H9 (cell line): ENCODE measurements at regions not wholly inside any gene's neighbourhood (a gene's known extent, or its start where the extent isn't known, plus 50 kb on each side); places are given as distances from the start of the nearest gene placed in this dataset.

Source experiments
- DNase-seq: peaks from one replicate; pipeline ENCODE4 v3.0.0-alpha.2; 2017
- H2AFZ ChIP-seq: one replicate; pipeline ENCODE4 v1.6.1; 2013; ENCODE audit warnings: mild to moderate bottlenecking, low read length, control low read depth, moderate library complexity
- H2AK5ac ChIP-seq: 2 replicates; pipeline ENCODE4 v1.6.1; 2013; ENCODE audit warnings: low read length, control low read depth, mixed read lengths; ENCODE audit not compliant: insufficient read length
- H2BK120ac ChIP-seq: one replicate; pipeline ENCODE4 v1.6.1; 2013; ENCODE audit warnings: low read depth, mild to moderate bottlenecking, low read length, control low read depth, inconsistent platforms; ENCODE audit not compliant: poor library complexity, severe bottlenecking
- H2BK12ac ChIP-seq: 2 replicates; pipeline ENCODE4 v1.6.1; 2013; ENCODE audit warnings: low read length, control low read depth, mixed read lengths, low read depth; ENCODE audit not compliant: insufficient read length
- H2BK15ac ChIP-seq: 2 replicates; pipeline ENCODE4 v1.6.1; 2013; ENCODE audit warnings: low read depth, low read length, control low read depth
- H2BK20ac ChIP-seq: one replicate; pipeline ENCODE4 v1.6.1; 2013; ENCODE audit warnings: low read depth, mild to moderate bottlenecking, low read length, control low read depth, inconsistent platforms; ENCODE audit not compliant: poor library complexity, severe bottlenecking
- H2BK5ac ChIP-seq: 2 replicates; pipeline ENCODE4 v1.6.1; 2013; ENCODE audit warnings: low read length, control low read depth, mixed read lengths; ENCODE audit not compliant: insufficient read length
- H3K14ac ChIP-seq: 2 replicates; pipeline ENCODE4 v1.6.1; 2013; ENCODE audit warnings: low read length, control low read depth; ENCODE audit not compliant: insufficient read depth
- H3K18ac ChIP-seq: 2 replicates; pipeline ENCODE4 v1.6.1; 2013; ENCODE audit warnings: low read depth, mild to moderate bottlenecking, mixed read lengths, low read length, control low read depth; ENCODE audit not compliant: insufficient read length
- H3K23ac ChIP-seq: 2 replicates; pipeline ENCODE4 v1.6.1; 2013; ENCODE audit warnings: low read length, control low read depth, mixed read lengths, low read depth; ENCODE audit not compliant: insufficient read length
- H3K23me2 ChIP-seq: 2 replicates; pipeline ENCODE4 v1.6.1; 2013; ENCODE audit warnings: low read depth, mild to moderate bottlenecking, mixed read lengths, low read length, control low read depth; ENCODE audit not compliant: insufficient read length, poor library complexity, severe bottlenecking
- H3K27ac ChIP-seq: 2 replicates; pipeline ENCODE4 v1.5.1; 2013; ENCODE audit warnings: low read length, control low read depth, mixed read lengths, low read depth; ENCODE audit not compliant: insufficient read length
- H3K27me3 ChIP-seq: 2 replicates; pipeline ENCODE4 v1.6.1; 2013; ENCODE audit warnings: low read length, control low read depth, inconsistent platforms; ENCODE audit not compliant: insufficient read depth
- H3K4ac ChIP-seq: 2 replicates; pipeline ENCODE4 v1.6.1; 2013; ENCODE audit warnings: low read depth, mild to moderate bottlenecking, control low read depth, inconsistent platforms, low read length, moderate library complexity
- H3K4me1 ChIP-seq: 2 replicates; pipeline ENCODE4 v1.6.1; 2013; ENCODE audit warnings: low read length, control low read depth, inconsistent platforms; ENCODE audit not compliant: insufficient read depth
- H3K4me2 ChIP-seq: 2 replicates; pipeline ENCODE4 v1.6.1; 2013; ENCODE audit warnings: low read length, control low read depth, mixed read lengths; ENCODE audit not compliant: insufficient read length, insufficient read depth
- H3K56ac ChIP-seq: 2 replicates; pipeline ENCODE4 v1.6.1; 2013; ENCODE audit warnings: low read depth, mild to moderate bottlenecking, mixed read lengths, low read length, control low read depth; ENCODE audit not compliant: insufficient read length
- H3K79me1 ChIP-seq: 2 replicates; pipeline ENCODE4 v1.6.1; 2013; ENCODE audit warnings: low read depth, mild to moderate bottlenecking, moderate library complexity, low read length, control low read depth, inconsistent platforms; ENCODE audit not compliant: insufficient read depth, poor library complexity, severe bottlenecking
- H3K79me2 ChIP-seq: 2 replicates; pipeline ENCODE4 v1.6.1; 2013; ENCODE audit warnings: low read length, control low read depth, inconsistent platforms; ENCODE audit not compliant: insufficient read depth
- H3K9ac ChIP-seq: 2 replicates; pipeline ENCODE4 v1.6.1; 2013; ENCODE audit warnings: low read length, control low read depth, mixed read lengths; ENCODE audit not compliant: insufficient read length; ENCODE audit errors: extremely low read depth
- H3K9me3 ChIP-seq: one replicate; pipeline ENCODE4 v1.6.1; 2013; ENCODE audit warnings: low read depth, low read length, inconsistent platforms; ENCODE audit not compliant: control insufficient read depth
- H3T11ph ChIP-seq: one replicate; pipeline ENCODE4 v1.6.1; 2013; ENCODE audit warnings: mild to moderate bottlenecking, low read length, control low read depth, inconsistent platforms
- H4K20me1 ChIP-seq: one replicate; pipeline ENCODE4 v1.6.1; 2013; ENCODE audit not compliant: control insufficient read depth, insufficient read length, insufficient read depth
- H4K5ac ChIP-seq: 2 replicates; pipeline ENCODE4 v1.6.1; 2013; ENCODE audit warnings: low read depth, mild to moderate bottlenecking, mixed read lengths, low read length, control low read depth; ENCODE audit not compliant: insufficient read length
- H4K8ac ChIP-seq: replicated peaks from 2 replicates; pipeline ENCODE4 v1.6.1; 2013; ENCODE audit warnings: low read length, control low read depth, mixed read lengths, low read depth; ENCODE audit not compliant: insufficient read length
- H4K91ac ChIP-seq: 2 replicates; pipeline ENCODE4 v1.6.1; 2013; ENCODE audit warnings: low read depth, mild to moderate bottlenecking, moderate library complexity, mixed read lengths, low read length, control low read depth; ENCODE audit not compliant: insufficient read length
- H3K27ac Mint-ChIP-seq, 3 experiments: 2 replicates in 2 of 3; 3 replicates in 1 of 3; pipeline ENCODE4 v1.8.0; 2020 to 2021; ENCODE audit warnings: mixed read lengths in 3 of 3, mild to moderate bottlenecking in 1 of 3, moderate library complexity in 1 of 3
- H3K27me3 Mint-ChIP-seq: 2 replicates; pipeline ENCODE4 v1.8.0; 2021; ENCODE audit warnings: low read depth, mild to moderate bottlenecking, moderate library complexity, mixed read lengths
- H3K36me3 Mint-ChIP-seq, 3 experiments: 2 replicates in 2 of 3; 3 replicates in 1 of 3; pipeline ENCODE4 v1.8.0; 2020 to 2021; ENCODE audit warnings: low read depth in 3 of 3, mixed read lengths in 3 of 3; ENCODE audit not compliant: insufficient read depth in 1 of 3
- H3K4me1 Mint-ChIP-seq, 2 experiments: 2 replicates each; pipeline ENCODE4 v1.8.0; 2020; ENCODE audit warnings: mixed read lengths in 2 of 2
- H3K4me3 Mint-ChIP-seq, 2 experiments: 2 replicates in 1 of 2; 3 replicates in 1 of 2; pipeline ENCODE4 v1.8.0; 2020 to 2021; ENCODE audit warnings: mild to moderate bottlenecking in 2 of 2, mixed read lengths in 2 of 2, moderate library complexity in 1 of 2
- H3K9me3 Mint-ChIP-seq, 2 experiments: 2 replicates in 1 of 2; 3 replicates in 1 of 2; pipeline ENCODE4 v1.8.0; 2020; ENCODE audit warnings: mild to moderate bottlenecking in 2 of 2, mixed read lengths in 2 of 2, moderate library complexity in 1 of 2
- WGBS: extraction: QIAGEN DNeasy Blood & Tissue Kit; methylation state at CpG from one replicate; pipeline ENCODE4 v1.1.7; 2013; ENCODE audit warnings: missing lambda C conversion rate, low lambda C conversion rate, mixed read lengths; ENCODE audit not compliant: insufficient read length; ENCODE audit errors: extremely low coverage; 5-methylcytosine and 5-hydroxymethylcytosine counted together
- TF ChIP-seq, protein P1 (sequence below): fragments of 200-600 bp; sonication (generic); conservative IDR thresholded peaks from 3 replicates; pipeline ENCODE4 v1.8.0; 2021; ENCODE audit warnings: antibody characterized with exemption, mild to moderate bottlenecking

DNA sequence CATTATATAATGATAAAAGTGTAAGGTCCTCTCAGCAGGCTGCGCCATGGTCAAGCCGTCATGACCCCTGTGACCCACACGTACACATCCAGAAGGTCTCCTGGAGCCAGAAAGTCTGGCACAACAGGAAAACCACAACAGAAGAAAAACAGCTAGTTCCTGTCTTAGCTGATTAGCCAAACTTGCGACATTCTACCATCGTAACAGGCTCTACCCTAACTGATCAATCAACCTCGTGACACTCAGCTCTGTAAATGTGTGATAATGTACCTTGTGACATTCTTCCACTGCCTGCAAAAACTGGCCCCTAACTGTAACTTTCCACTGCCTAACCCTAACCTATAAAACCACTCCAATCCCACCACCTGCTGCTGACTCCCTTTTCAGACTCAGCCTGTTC, 316.4 kb upstream of the TUSC1 start:
- Histone ChIP-seq H3K79me1 (no peaks in the 10 kb centered on the region), H3K9me3 (no peaks in the 10 kb centered on the region), H4K8ac (no peak overlapping the region), H4K91ac (no peak overlapping the region), H2BK15ac (no peak overlapping the region), H2BK120ac (no peak overlapping the region), H3T11ph (no peak overlapping the region), H2BK20ac (no peak overlapping the region), H3K4me1 (no peaks in the 10 kb centered on the region), H3K4me2 (no peak overlapping the region), H3K56ac (no peak overlapping the region), H2AK5ac (no peak overlapping the region), H4K20me1 (no peaks in the 10 kb centered on the region), H3K79me2 (no peaks in the 10 kb centered on the region), H3K4ac (no peak overlapping the region), H3K18ac (no peak overlapping the region), H4K5ac (no peak overlapping the region), H3K23me2 (no peaks in the 10 kb centered on the region), H3K9ac (no peak overlapping the region), H2BK12ac (no peak overlapping the region), H2BK5ac (no peak overlapping the region), H3K14ac (no peak overlapping the region), H3K27me3 (no peaks in the 10 kb centered on the region), H3K23ac (no peak overlapping the region), H3K27ac (no peak overlapping the region), H2AFZ (no peak overlapping the region)
- H3K36me3 Mint-ChIP-seq: peaks cover 7 to 49% (median 20%) of the 10 kb centered on the region in 3 experiments
- no peak overlapping the region for H3K4me3 Mint-ChIP-seq
- H3K9me3 Mint-ChIP-seq: peaks cover 34 to 43% of the 10 kb centered on the region in 2 experiments; a peak in 4 of 5 replicates
- no peak overlapping the region for H3K27ac Mint-ChIP-seq
- H3K4me1 Mint-ChIP-seq: no peaks in the 10 kb centered on the region
- no peak for DNase-seq
- TF ChIP-seq, protein P1, sequence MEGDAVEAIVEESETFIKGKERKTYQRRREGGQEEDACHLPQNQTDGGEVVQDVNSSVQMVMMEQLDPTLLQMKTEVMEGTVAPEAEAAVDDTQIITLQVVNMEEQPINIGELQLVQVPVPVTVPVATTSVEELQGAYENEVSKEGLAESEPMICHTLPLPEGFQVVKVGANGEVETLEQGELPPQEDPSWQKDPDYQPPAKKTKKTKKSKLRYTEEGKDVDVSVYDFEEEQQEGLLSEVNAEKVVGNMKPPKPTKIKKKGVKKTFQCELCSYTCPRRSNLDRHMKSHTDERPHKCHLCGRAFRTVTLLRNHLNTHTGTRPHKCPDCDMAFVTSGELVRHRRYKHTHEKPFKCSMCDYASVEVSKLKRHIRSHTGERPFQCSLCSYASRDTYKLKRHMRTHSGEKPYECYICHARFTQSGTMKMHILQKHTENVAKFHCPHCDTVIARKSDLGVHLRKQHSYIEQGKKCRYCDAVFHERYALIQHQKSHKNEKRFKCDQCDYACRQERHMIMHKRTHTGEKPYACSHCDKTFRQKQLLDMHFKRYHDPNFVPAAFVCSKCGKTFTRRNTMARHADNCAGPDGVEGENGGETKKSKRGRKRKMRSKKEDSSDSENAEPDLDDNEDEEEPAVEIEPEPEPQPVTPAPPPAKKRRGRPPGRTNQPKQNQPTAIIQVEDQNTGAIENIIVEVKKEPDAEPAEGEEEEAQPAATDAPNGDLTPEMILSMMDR: no peak
- WGBS: no CpG with 5 or more reads among the region's 6 CpGs
- H3K27me3 Mint-ChIP-seq: peaks cover 7% of the 10 kb centered on the region
